Peyer's patch (tissue), 4 donors: ENCODE measurements at regions not wholly inside any gene's neighbourhood (a gene's known extent, or its start where the extent isn't known, plus 50 kb on each side); places are given as distances from the start of the nearest gene placed in this dataset.

ENCODE experiments used
- DNase-seq, 3 donors: peaks; one replicate each; pipeline ENCODE4 v3.0.0-alpha.2; 2017 to 2019
- H3K27ac ChIP-seq, 4 donors: fragments of 200-600 bp; sonication (generic); one replicate each; pipeline ENCODE4 v1.5.1; 2016 to 2019
- H3K27me3 ChIP-seq, 2 donors: fragments of 200-600 bp; sonication (generic); one replicate each; pipeline ENCODE4 v1.5.1; 2019
- H3K36me3 ChIP-seq, 3 donors: fragments of 200-600 bp; sonication (generic); one replicate each; pipeline ENCODE4 v1.5.1; 2016 to 2019
- H3K4me1 ChIP-seq, 4 donors: fragments of 200-600 bp; sonication (generic); one replicate each; pipeline ENCODE4 v1.5.1; 2016 to 2019
- H3K4me3 ChIP-seq, 4 donors: fragments of 200-600 bp; sonication (generic); 1 replicate in 3 of 4; 2 replicates in 1 of 4; pipeline ENCODE4 v1.5.1; 2016 to 2019; ENCODE audit warnings: mild to moderate bottlenecking in 1 of 4
- H3K9me3 ChIP-seq, 4 donors: fragments of 200-600 bp; sonication (generic); one replicate each; pipeline ENCODE4 v1.5.1; 2016 to 2019; ENCODE audit warnings: mild to moderate bottlenecking in 1 of 4
- CTCF ChIP-seq, 6 experiments: fragments of 450-650 bp in 4 of 6; fragments of 200-600 bp in 2 of 6; sonication (generic) in 1 of 6; IDR thresholded peaks; one replicate each; pipeline ENCODE4 v1.5.1; 2017 to 2019; ENCODE audit warnings: antibody characterized with exemption in 6 of 6, mild to moderate bottlenecking in 3 of 6, moderate library complexity in 1 of 6
- POLR2A ChIP-seq, 2 donors: fragments of 450-650 bp; IDR thresholded peaks; one replicate each; pipeline ENCODE4 v1.5.1; 2017; ENCODE audit warnings: antibody characterized with exemption in 2 of 2, mild to moderate bottlenecking in 2 of 2, moderate library complexity in 2 of 2

GRCh38 chr6:4447639-4448330, 312.4 kb upstream of the ECI2 start:
- TF ChIP-seq CTCF (IDR thresholded peaks at IDR 0.05) (no peak), POLR2A (IDR thresholded peaks at IDR 0.05) (no peak)
- no peaks in the 10 kb centered on the region for H3K4me1 ChIP-seq
- H3K4me3 ChIP-seq, result no peak overlapping the region
- H3K9me3 ChIP-seq, result no peaks in the 10 kb centered on the region
- H3K27ac ChIP-seq, result no peak overlapping the region
- no peaks in the 10 kb centered on the region for H3K27me3 ChIP-seq
- no peaks in the 10 kb centered on the region for H3K36me3 ChIP-seq
- DNase-seq, result no peak

DNA sequence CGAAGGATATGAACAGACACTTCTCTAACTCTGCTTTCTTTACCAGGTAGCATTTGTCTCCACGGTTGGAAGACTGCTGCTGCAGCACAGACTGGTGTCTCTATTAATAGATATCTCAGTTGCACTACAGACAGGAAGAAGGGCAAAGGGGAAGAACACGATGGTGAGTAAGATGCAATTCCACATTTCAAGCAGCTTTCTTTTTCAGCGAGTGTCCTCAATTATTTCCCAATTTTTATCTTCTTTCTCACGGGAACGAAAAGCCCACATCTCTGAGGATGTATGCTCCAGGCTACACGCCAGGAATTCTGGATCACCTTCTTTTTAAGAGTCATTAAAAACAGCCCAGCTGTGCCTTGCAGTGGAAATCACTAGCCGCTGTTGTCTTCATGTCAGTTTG, 311.6 kb upstream of the ECI2 start:
- no peak for DNase-seq
- TF ChIP-seq CTCF (IDR thresholded peaks at IDR 0.05) (no peak), POLR2A (IDR thresholded peaks at IDR 0.05) (no peak)
- Histone ChIP-seq H3K36me3 (no peaks in the 10 kb centered on the region), H3K9me3 (no peaks in the 10 kb centered on the region), H3K4me1 (no peaks in the 10 kb centered on the region), H3K27me3 (no peaks in the 10 kb centered on the region), H3K27ac (no peak overlapping the region), H3K4me3 (no peak overlapping the region)

- DNase-seq, result no peak
- H3K9me3 ChIP-seq, result no peaks in the 10 kb centered on the region
- H3K4me1 ChIP-seq, result no peaks in the 10 kb centered on the region
- H3K27ac ChIP-seq, result no peak overlapping the region
- H3K27me3 ChIP-seq, result no peaks in the 10 kb centered on the region
- TF ChIP-seq POLR2A (IDR thresholded peaks at IDR 0.05), result no peak
- TF ChIP-seq CTCF (IDR thresholded peaks at IDR 0.05), result no peak
- H3K4me3 ChIP-seq, result no peak overlapping the region
- H3K36me3 ChIP-seq, result no peaks in the 10 kb centered on the region
These were observed 306.6 kb upstream of the ECI2 start for GRCh38 chr6:4441981-4442434.

- Histone ChIP-seq H3K4me3 (no peak overlapping the region), H3K27me3 (no peaks in the 10 kb centered on the region), H3K36me3 (no peaks in the 10 kb centered on the region), H3K27ac (no peak overlapping the region), H3K9me3 (no peaks in the 10 kb centered on the region), H3K4me1 (no peaks in the 10 kb centered on the region)
- no peak for DNase-seq
- TF ChIP-seq CTCF (IDR thresholded peaks at IDR 0.05) (no peak), POLR2A (IDR thresholded peaks at IDR 0.05) (no peak)
These were observed 303.8 kb upstream of the ECI2 start for GRCh38 chr6:4439159-4439558.

DNA sequence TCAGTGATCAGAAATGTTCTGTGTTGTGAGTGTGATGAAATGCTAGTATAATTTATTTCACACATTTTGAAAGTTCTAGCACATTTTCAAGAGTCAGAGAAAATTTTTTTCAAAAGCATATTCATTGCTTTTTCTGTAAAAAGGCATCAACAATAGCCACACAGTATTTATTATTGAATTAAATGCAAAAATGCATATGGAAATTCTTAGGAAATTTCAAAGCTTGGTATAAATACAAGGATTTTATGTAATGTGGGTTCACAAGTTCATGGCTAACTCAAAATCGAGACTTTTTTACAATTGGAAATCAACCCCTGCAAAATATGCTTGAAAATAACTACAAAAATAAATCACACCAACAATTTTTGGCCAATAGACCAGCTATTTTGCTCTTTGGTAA, 302.0 kb upstream of the ECI2 start:
- Histone ChIP-seq H3K36me3 (no peaks in the 10 kb centered on the region), H3K27ac (no peak overlapping the region), H3K4me3 (no peak overlapping the region), H3K9me3 (no peaks in the 10 kb centered on the region), H3K4me1 (no peaks in the 10 kb centered on the region), H3K27me3 (no peaks in the 10 kb centered on the region)
- no peak for TF ChIP-seq CTCF (IDR thresholded peaks at IDR 0.05)
- TF ChIP-seq POLR2A (IDR thresholded peaks at IDR 0.05), result no peak
- no peak for DNase-seq
